VCaP (cell line): ENCODE measurements at regions not wholly inside any gene's neighbourhood (a gene's known extent, or its start where the extent isn't known, plus 50 kb on each side); places are given as distances from the start of the nearest gene placed in this dataset.
A peak's percentile ranks its signal among the peaks of the same experiment; 100 is the strongest.
"Not testable (repeated sequence)": the region's sequence is repeated elsewhere in the genome, so short reads cannot be mapped to it uniquely, and the experiment has no call there.

Experiments
- H3K27ac ChIP-seq: fragments of 450-650 bp; 2 replicates; pipeline ENCODE4 v1.5.1; 2017
- CTCF ChIP-seq: fragments of 450-650 bp; conservative IDR thresholded peaks from 2 replicates; pipeline ENCODE4 v1.5.1; 2017; ENCODE audit warnings: mild to moderate bottlenecking, moderate library complexity

GRCh38 chr4:184335520-184335919 is 117.8 kb upstream of the ENPP6 start:
- peak overlapping the region; percentile 31; the same call in 1 of the 2 replicates for H3K27ac ChIP-seq
- no peak for TF ChIP-seq CTCF

GRCh38 chr4:184333446-184333845 is 115.8 kb upstream of the ENPP6 start:
- H3K27ac ChIP-seq = not testable (repeated sequence)

- H3K27ac ChIP-seq = peak overlapping the region; percentile 85
- no peak for TF ChIP-seq CTCF
Measured at GRCh38 chr4:184331268-184331995, 113.8 kb upstream of the ENPP6 start.

- H3K27ac ChIP-seq = peak overlapping the region; percentile 85
Measured at GRCh38 chr4:184330517-184331094, 112.9 kb upstream of the ENPP6 start.

- TF ChIP-seq CTCF = no peak
- H3K27ac ChIP-seq = peak overlapping the region; percentile 85
Measured at GRCh38 chr4:184329659-184330400, 112.2 kb upstream of the ENPP6 start.

- TF ChIP-seq CTCF = no peak
- peak overlapping the region; percentile 85 for H3K27ac ChIP-seq
Measured at GRCh38 chr4:184329235-184329634, 111.6 kb upstream of the ENPP6 start.

- no peak for TF ChIP-seq CTCF
- H3K27ac ChIP-seq = peak overlapping the region; percentile 85
Measured at GRCh38 chr4:184328022-184328736, 110.5 kb upstream of the ENPP6 start.

- H3K27ac ChIP-seq = no peak overlapping the region
- no peak for TF ChIP-seq CTCF
Measured at GRCh38 chr4:184324939-184325477, 107.3 kb upstream of the ENPP6 start.
